ENCODE measurements at regions not wholly inside any gene's neighbourhood (a gene's known extent, or its start where the extent isn't known, plus 50 kb on each side); places are given as distances from the start of the nearest gene placed in this dataset.

GRCh38 chr14:42192738-42193653, 586.3 kb downstream of the LRFN5 start:
- no peak for DNase-seq (ENCODE audit: extremely low read depth in 1 of 2, low read depth in 1 of 2)

- no peak for DNase-seq (ENCODE audit: extremely low read depth in 1 of 2, low read depth in 1 of 2)
Measured at GRCh38 chr14:42190744-42191143, 584.1 kb downstream of the LRFN5 start.

GRCh38 chr14:42187846-42188245, 581.2 kb downstream of the LRFN5 start:
- no peak for DNase-seq (ENCODE audit: extremely low read depth in 1 of 2, low read depth in 1 of 2)

GRCh38 chr14:42185718-42186117, 579.0 kb downstream of the LRFN5 start:
- DNase-seq (ENCODE audit: extremely low read depth in 1 of 2, low read depth in 1 of 2): no peak

- no peak for DNase-seq (ENCODE audit: extremely low read depth in 1 of 2, low read depth in 1 of 2)
Measured at GRCh38 chr14:42174357-42174756, 567.7 kb downstream of the LRFN5 start.

- no peak for DNase-seq (ENCODE audit: extremely low read depth in 1 of 2, low read depth in 1 of 2)
Measured at GRCh38 chr14:42173206-42173605, 566.5 kb downstream of the LRFN5 start.

GRCh38 chr14:42172304-42172703, 565.6 kb downstream of the LRFN5 start:
- no peak for DNase-seq (ENCODE audit: extremely low read depth in 1 of 2, low read depth in 1 of 2)

- DNase-seq (ENCODE audit: extremely low read depth in 1 of 2, low read depth in 1 of 2): no peak
Measured at GRCh38 chr14:42163136-42163535, 556.5 kb downstream of the LRFN5 start.

- no peak for DNase-seq (ENCODE audit: extremely low read depth in 1 of 2, low read depth in 1 of 2)
Measured at GRCh38 chr14:42159138-42159537, 552.5 kb downstream of the LRFN5 start.

GRCh38 chr14:42149609-42150261, 543.1 kb downstream of the LRFN5 start:
- no peak for DNase-seq (ENCODE audit: extremely low read depth in 1 of 2, low read depth in 1 of 2)

- no peak for DNase-seq (ENCODE audit: extremely low read depth in 1 of 2, low read depth in 1 of 2)
Measured at GRCh38 chr14:42145766-42146165, 539.1 kb downstream of the LRFN5 start.

GRCh38 chr14:42143114-42143513, 536.4 kb downstream of the LRFN5 start:
- no peak for DNase-seq (ENCODE audit: extremely low read depth in 1 of 2, low read depth in 1 of 2)

GRCh38 chr14:42141328-42141727, 534.7 kb downstream of the LRFN5 start:
- no peak for DNase-seq (ENCODE audit: extremely low read depth in 1 of 2, low read depth in 1 of 2)

GRCh38 chr14:42140831-42141279, 534.2 kb downstream of the LRFN5 start:
- DNase-seq (ENCODE audit: extremely low read depth in 1 of 2, low read depth in 1 of 2): no peak

- DNase-seq (ENCODE audit: extremely low read depth in 1 of 2, low read depth in 1 of 2): no peak
Measured at GRCh38 chr14:42140001-42140400, 533.3 kb downstream of the LRFN5 start.

- DNase-seq (ENCODE audit: extremely low read depth in 1 of 2, low read depth in 1 of 2): no peak
Measured at GRCh38 chr14:42138406-42138805, 531.7 kb downstream of the LRFN5 start.

GRCh38 chr14:42130815-42131214, 524.1 kb downstream of the LRFN5 start:
- DNase-seq (ENCODE audit: extremely low read depth in 1 of 2, low read depth in 1 of 2): no peak

- DNase-seq (ENCODE audit: extremely low read depth in 1 of 2, low read depth in 1 of 2): no peak
Measured at GRCh38 chr14:42123526-42123925, 516.9 kb downstream of the LRFN5 start.

GRCh38 chr14:42113358-42114069, 506.8 kb downstream of the LRFN5 start:
- no peak for DNase-seq (ENCODE audit: extremely low read depth in 1 of 2, low read depth in 1 of 2)

- DNase-seq (ENCODE audit: extremely low read depth in 1 of 2, low read depth in 1 of 2): no peak
Measured at GRCh38 chr14:42112108-42112507, 505.4 kb downstream of the LRFN5 start.

- DNase-seq (ENCODE audit: extremely low read depth in 1 of 2, low read depth in 1 of 2): no peak
Measured at GRCh38 chr14:42111355-42111754, 504.7 kb downstream of the LRFN5 start.
